ENCODE measurements at regions not wholly inside any gene's neighbourhood (a gene's known extent, or its start where the extent isn't known, plus 50 kb on each side); places are given as distances from the start of the nearest gene placed in this dataset.

- no peak for DNase-seq
- no peaks in the 10 kb centered on the region for H3K27me3 ChIP-seq (ENCODE audit: low read depth)
- intact Hi-C loops (cut with micrococcal nuclease), result no loop called here
- no peak overlapping the region for H3K4me3 ChIP-seq
- no peak overlapping the region for H3K27ac ChIP-seq (replicated peaks)
- no peaks in the 10 kb centered on the region for H3K4me1 ChIP-seq
- no peak for TF ChIP-seq CTCF (IDR thresholded peaks at IDR 0.05; ENCODE audit: borderline replicate concordance)
- H3K36me3 ChIP-seq, result no peaks in the 10 kb centered on the region
- no peaks in the 10 kb centered on the region for H3K9me3 ChIP-seq (replicated peaks)
Observed at GRCh38 chr6:23343610-23344306, 774.4 kb downstream of the HDGFL1 start.

DNA sequence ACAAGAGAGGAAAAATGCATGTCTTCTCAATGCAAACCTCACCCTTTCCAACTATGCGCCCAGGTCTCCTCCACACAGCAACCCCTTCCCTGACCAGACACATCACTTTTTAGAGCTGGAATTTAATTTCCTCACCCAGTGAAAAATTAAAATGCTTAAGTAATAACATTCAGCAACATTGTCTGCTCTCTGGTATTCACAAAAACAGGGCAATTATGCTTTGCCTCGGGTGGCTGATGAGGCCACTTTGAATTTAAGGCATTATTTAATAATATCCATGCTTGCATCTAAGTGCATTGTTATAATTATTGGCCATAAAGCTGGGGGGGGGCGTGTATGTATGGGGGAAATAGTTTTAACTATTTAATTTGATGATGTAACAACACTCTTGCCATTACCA lies 777.8 kb upstream of the NRSN1 start:
- H3K36me3 ChIP-seq, result no peaks in the 10 kb centered on the region
- intact Hi-C loops (cut with micrococcal nuclease), result no loop called here
- H3K9me3 ChIP-seq (replicated peaks), result no peaks in the 10 kb centered on the region
- no peaks in the 10 kb centered on the region for H3K27me3 ChIP-seq (ENCODE audit: low read depth)
- no peaks in the 10 kb centered on the region for H3K4me1 ChIP-seq
- H3K4me3 ChIP-seq, result no peak overlapping the region
- DNase-seq, result no peak
- H3K27ac ChIP-seq (replicated peaks), result no peak overlapping the region
- no peak for TF ChIP-seq CTCF (IDR thresholded peaks at IDR 0.05; ENCODE audit: borderline replicate concordance)

- Histone ChIP-seq H3K9me3 (replicated peaks) (no peaks in the 10 kb centered on the region), H3K27ac (replicated peaks) (no peak overlapping the region), H3K36me3 (no peaks in the 10 kb centered on the region), H3K4me1 (no peaks in the 10 kb centered on the region), H3K4me3 (no peak overlapping the region), H3K27me3 (ENCODE audit: low read depth) (no peaks in the 10 kb centered on the region)
- DNase-seq, result no peak
- no peak for TF ChIP-seq CTCF (IDR thresholded peaks at IDR 0.05; ENCODE audit: borderline replicate concordance)
- intact Hi-C loops (cut with micrococcal nuclease), result no loop called here
Observed at GRCh38 chr6:23349521-23350147, 776.4 kb upstream of the NRSN1 start.

- TF ChIP-seq CTCF (IDR thresholded peaks at IDR 0.05; ENCODE audit: borderline replicate concordance), result no peak
- no peak overlapping the region for H3K4me3 ChIP-seq
- no peak for DNase-seq
- H3K27ac ChIP-seq (replicated peaks), result no peak overlapping the region
- H3K4me1 ChIP-seq, result no peaks in the 10 kb centered on the region
- H3K9me3 ChIP-seq (replicated peaks), result no peaks in the 10 kb centered on the region
- H3K27me3 ChIP-seq (ENCODE audit: low read depth), result no peaks in the 10 kb centered on the region
- intact Hi-C loops (cut with micrococcal nuclease), result no loop called here
- H3K36me3 ChIP-seq, result no peaks in the 10 kb centered on the region
Observed at GRCh38 chr6:23350752-23351453, 775.1 kb upstream of the NRSN1 start.

DNA sequence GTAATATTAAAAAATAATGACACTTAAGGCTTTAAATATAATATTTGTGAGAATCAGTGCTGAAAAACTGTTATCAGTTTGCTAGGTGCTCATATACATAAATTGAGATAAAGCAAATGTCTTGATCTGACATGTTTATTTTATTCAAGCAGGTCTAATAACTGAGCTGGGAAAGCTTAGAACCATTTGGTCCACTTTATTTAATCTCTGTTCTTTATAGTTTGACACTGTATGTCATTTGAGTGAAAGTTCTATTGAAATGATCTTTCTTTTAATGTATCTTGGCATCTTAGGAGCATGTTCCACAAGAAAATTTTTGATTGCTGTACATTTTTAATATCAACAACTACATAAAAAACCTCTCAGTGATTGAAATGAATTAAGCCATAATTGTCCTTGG lies 772.0 kb upstream of the NRSN1 start:
- Histone ChIP-seq H3K36me3 (no peaks in the 10 kb centered on the region), H3K27ac (replicated peaks) (no peak overlapping the region), H3K4me3 (no peak overlapping the region), H3K9me3 (replicated peaks) (no peaks in the 10 kb centered on the region), H3K4me1 (no peaks in the 10 kb centered on the region), H3K27me3 (ENCODE audit: low read depth) (no peaks in the 10 kb centered on the region)
- intact Hi-C loops (cut with micrococcal nuclease), result no loop called here
- no peak for TF ChIP-seq CTCF (IDR thresholded peaks at IDR 0.05; ENCODE audit: borderline replicate concordance)
- no peak for DNase-seq

Data from left ventricle myocardium inferior (tissue), 1 donor.